ENCODE measurements at regions not wholly inside any gene's neighbourhood (a gene's known extent, or its start where the extent isn't known, plus 50 kb on each side); places are given as distances from the start of the nearest gene placed in this dataset.

DNA sequence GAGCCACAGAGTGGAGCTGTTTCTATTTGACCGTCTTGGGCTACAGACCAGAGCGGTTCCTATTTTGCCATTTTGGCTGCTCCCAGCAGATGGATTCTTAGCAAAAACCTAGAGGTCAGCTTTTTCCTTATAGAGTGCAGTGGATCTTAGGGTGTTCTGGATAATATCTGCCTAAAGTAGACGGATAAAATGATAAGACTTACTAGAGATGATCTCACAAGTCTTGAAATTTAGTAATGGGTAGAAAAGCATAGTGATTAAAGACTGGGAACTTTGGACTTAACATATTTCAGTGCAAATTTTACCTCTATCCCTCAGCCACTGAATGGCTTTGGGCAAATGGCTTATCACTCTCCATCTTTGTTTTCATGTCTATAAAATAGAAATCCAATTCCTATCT lies 439.8 kb downstream of the ADGRL2 start:
- Histone ChIP-seq H3K4me1 (ENCODE audit: low read length) (no peaks in the 10 kb centered on the region), H3K4me2 (ENCODE audit: low read depth, low read length, poor library complexity, severe bottlenecking) (no peak overlapping the region), H2AFZ (ENCODE audit: low read length) (no peak overlapping the region), H3K9me3 (ENCODE audit: low read length) (peaks cover 30% of the 10 kb centered on the region), H3K36me3 (ENCODE audit: insufficient read depth, low read length) (no peaks in the 10 kb centered on the region), H3K27ac (ENCODE audit: low read length) (no peak overlapping the region), H3K4me3 (ENCODE audit: low read length) (no peak overlapping the region), H3K79me2 (ENCODE audit: low read length) (no peaks in the 10 kb centered on the region), H4K20me1 (ENCODE audit: insufficient read depth, low read depth, low read length) (no peaks in the 10 kb centered on the region), H3K27me3 (ENCODE audit: low read length) (no peaks in the 10 kb centered on the region), H3K9me2 (replicated peaks; ENCODE audit: insufficient read depth, low read length) (no peaks in the 10 kb centered on the region), H3K9ac (ENCODE audit: low read length) (no peak overlapping the region)
- DNase-seq: no peak

- no peaks in the 10 kb centered on the region for H4K20me1 ChIP-seq (ENCODE audit: insufficient read depth, low read depth, low read length)
- H3K4me2 ChIP-seq (ENCODE audit: low read depth, low read length, poor library complexity, severe bottlenecking): no peak overlapping the region
- no peaks in the 10 kb centered on the region for H3K36me3 ChIP-seq (ENCODE audit: insufficient read depth, low read length)
- no peaks in the 10 kb centered on the region for H3K27me3 ChIP-seq (ENCODE audit: low read length)
- no peak for DNase-seq
- no peaks in the 10 kb centered on the region for H3K4me1 ChIP-seq (ENCODE audit: low read length)
- no peak overlapping the region for H3K27ac ChIP-seq (ENCODE audit: low read length)
- H3K9ac ChIP-seq (ENCODE audit: low read length): no peak overlapping the region
- no peaks in the 10 kb centered on the region for H3K79me2 ChIP-seq (ENCODE audit: low read length)
- H3K9me3 ChIP-seq (ENCODE audit: low read length): no peaks in the 10 kb centered on the region; the same call in none of the 2 replicates
- H3K9me2 ChIP-seq (replicated peaks; ENCODE audit: insufficient read depth, low read length): no peaks in the 10 kb centered on the region
- no peak overlapping the region for H3K4me3 ChIP-seq (ENCODE audit: low read length)
- no peak overlapping the region for H2AFZ ChIP-seq (ENCODE audit: low read length)
These were observed 429.9 kb downstream of the ADGRL2 start for GRCh38 chr1:82230667-82231066.

DNA sequence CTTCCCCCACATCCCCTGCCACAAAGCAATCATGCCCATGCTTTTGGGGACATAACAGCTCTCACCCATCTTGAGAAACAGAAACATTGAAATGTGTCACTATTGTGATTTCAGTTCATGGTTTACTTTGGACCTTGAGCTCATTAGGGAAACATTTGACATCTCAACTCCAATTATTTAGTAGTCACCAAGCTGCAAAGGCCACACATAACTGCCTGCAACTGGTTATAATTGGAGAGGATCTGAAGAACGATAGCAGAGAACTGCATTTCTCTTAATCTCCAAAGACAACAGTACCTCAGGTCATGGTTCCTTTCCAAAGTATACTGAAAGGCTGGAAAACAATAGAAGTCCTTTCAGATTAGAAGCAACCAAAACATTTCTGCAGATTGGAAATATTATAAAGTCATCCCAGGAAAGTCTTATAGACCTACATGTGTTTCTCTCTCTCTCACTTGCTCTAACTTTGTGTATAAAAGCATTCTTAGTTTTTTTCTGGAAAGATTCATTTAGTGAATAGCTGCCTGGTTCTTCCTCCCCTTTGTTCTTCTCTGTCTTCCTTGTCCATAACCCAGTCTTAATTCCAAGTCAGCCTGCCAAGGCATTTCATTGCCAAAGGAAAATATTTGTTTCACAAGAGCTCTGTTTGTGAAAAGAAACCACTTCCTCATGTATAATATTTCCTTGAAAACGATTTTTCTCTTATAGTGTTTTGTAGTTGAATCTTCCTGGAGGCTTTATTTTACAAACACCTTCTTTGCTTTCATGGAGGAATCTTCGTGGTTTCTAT lies 426.8 kb downstream of the ADGRL2 start:
- Histone ChIP-seq H3K79me2 (ENCODE audit: low read length) (no peaks in the 10 kb centered on the region), H3K4me2 (ENCODE audit: low read depth, low read length, poor library complexity, severe bottlenecking) (no peak overlapping the region), H3K9me3 (ENCODE audit: low read length) (no peaks in the 10 kb centered on the region; the same call in none of the 2 replicates), H3K4me1 (ENCODE audit: low read length) (no peaks in the 10 kb centered on the region), H3K9ac (ENCODE audit: low read length) (no peak overlapping the region), H3K27ac (ENCODE audit: low read length) (no peak overlapping the region), H3K9me2 (replicated peaks; ENCODE audit: insufficient read depth, low read length) (no peaks in the 10 kb centered on the region), H3K36me3 (ENCODE audit: insufficient read depth, low read length) (no peaks in the 10 kb centered on the region), H3K4me3 (ENCODE audit: low read length) (no peak overlapping the region), H2AFZ (ENCODE audit: low read length) (no peak overlapping the region), H4K20me1 (ENCODE audit: insufficient read depth, low read depth, low read length) (no peaks in the 10 kb centered on the region), H3K27me3 (ENCODE audit: low read length) (no peaks in the 10 kb centered on the region)
- DNase-seq: no peak

- Histone ChIP-seq H3K79me2 (ENCODE audit: low read length) (no peaks in the 10 kb centered on the region), H3K9ac (ENCODE audit: low read length) (no peak overlapping the region), H3K9me3 (ENCODE audit: low read length) (no peaks in the 10 kb centered on the region; the same call in none of the 2 replicates), H3K36me3 (ENCODE audit: insufficient read depth, low read length) (no peaks in the 10 kb centered on the region), H3K4me1 (ENCODE audit: low read length) (no peaks in the 10 kb centered on the region), H3K4me3 (ENCODE audit: low read length) (no peak overlapping the region), H3K4me2 (ENCODE audit: low read depth, low read length, poor library complexity, severe bottlenecking) (no peak overlapping the region), H2AFZ (ENCODE audit: low read length) (no peak overlapping the region), H3K27ac (ENCODE audit: low read length) (no peak overlapping the region), H4K20me1 (ENCODE audit: insufficient read depth, low read depth, low read length) (no peaks in the 10 kb centered on the region), H3K27me3 (ENCODE audit: low read length) (no peaks in the 10 kb centered on the region), H3K9me2 (replicated peaks; ENCODE audit: insufficient read depth, low read length) (no peaks in the 10 kb centered on the region)
- no peak for DNase-seq
These were observed 425.4 kb downstream of the ADGRL2 start for GRCh38 chr1:82226186-82226505.

DNA sequence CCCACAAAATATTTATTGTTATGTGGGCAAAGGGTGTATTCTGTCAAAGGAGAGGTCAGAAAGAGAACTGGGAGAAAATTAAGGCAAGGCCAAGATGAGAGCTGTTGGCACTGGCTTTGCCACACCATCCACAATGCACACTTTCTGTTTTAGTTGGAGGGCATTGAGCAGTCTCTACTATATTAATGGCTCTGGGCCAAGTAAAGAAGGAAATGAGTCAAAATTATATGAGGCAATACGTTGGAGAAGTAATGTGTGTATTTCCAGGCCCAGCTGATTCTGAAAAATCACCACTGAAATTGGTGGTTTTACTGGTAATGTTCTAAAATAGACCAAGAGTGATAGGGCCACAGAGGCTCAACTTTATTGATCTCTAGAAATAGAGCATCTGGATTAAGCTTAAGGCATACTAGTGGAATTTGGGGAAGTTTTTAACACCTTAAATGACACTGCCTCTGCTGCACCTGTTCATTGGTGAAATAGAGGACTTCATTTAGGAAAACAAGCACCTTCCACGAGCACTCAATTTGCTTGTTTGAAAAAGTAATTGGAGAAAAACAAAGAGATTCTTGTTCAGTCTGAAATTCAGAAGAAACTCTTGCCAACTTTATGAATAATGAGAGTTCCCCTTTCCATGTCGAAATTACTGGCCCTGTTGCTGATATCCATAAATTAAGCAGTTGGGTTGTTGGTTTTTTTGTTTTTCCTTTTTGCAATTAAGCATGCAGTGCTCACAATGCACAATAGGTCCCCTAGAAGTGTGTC lies 424.9 kb downstream of the ADGRL2 start:
- no peak overlapping the region for H3K9ac ChIP-seq (ENCODE audit: low read length)
- no peak overlapping the region for H3K27ac ChIP-seq (ENCODE audit: low read length)
- no peak overlapping the region for H3K4me2 ChIP-seq (ENCODE audit: low read depth, low read length, poor library complexity, severe bottlenecking)
- no peaks in the 10 kb centered on the region for H3K27me3 ChIP-seq (ENCODE audit: low read length)
- no peak overlapping the region for H2AFZ ChIP-seq (ENCODE audit: low read length)
- no peaks in the 10 kb centered on the region; the same call in none of the 2 replicates for H3K9me3 ChIP-seq (ENCODE audit: low read length)
- H4K20me1 ChIP-seq (ENCODE audit: insufficient read depth, low read depth, low read length): no peaks in the 10 kb centered on the region
- no peaks in the 10 kb centered on the region for H3K79me2 ChIP-seq (ENCODE audit: low read length)
- H3K36me3 ChIP-seq (ENCODE audit: insufficient read depth, low read length): no peaks in the 10 kb centered on the region
- H3K9me2 ChIP-seq (replicated peaks; ENCODE audit: insufficient read depth, low read length): no peaks in the 10 kb centered on the region
- DNase-seq: no peak
- no peak overlapping the region for H3K4me3 ChIP-seq (ENCODE audit: low read length)
- no peaks in the 10 kb centered on the region for H3K4me1 ChIP-seq (ENCODE audit: low read length)

GRCh38 chr1:82223091-82223490 lies 422.4 kb downstream of the ADGRL2 start:
- H3K9me2 ChIP-seq (replicated peaks; ENCODE audit: insufficient read depth, low read length): no peaks in the 10 kb centered on the region
- no peaks in the 10 kb centered on the region for H4K20me1 ChIP-seq (ENCODE audit: insufficient read depth, low read depth, low read length)
- no peak for DNase-seq
- H3K79me2 ChIP-seq (ENCODE audit: low read length): no peaks in the 10 kb centered on the region
- H3K27me3 ChIP-seq (ENCODE audit: low read length): no peaks in the 10 kb centered on the region
- no peaks in the 10 kb centered on the region for H3K36me3 ChIP-seq (ENCODE audit: insufficient read depth, low read length)
- no peak overlapping the region for H2AFZ ChIP-seq (ENCODE audit: low read length)
- no peaks in the 10 kb centered on the region for H3K4me1 ChIP-seq (ENCODE audit: low read length)
- H3K27ac ChIP-seq (ENCODE audit: low read length): no peak overlapping the region
- no peak overlapping the region for H3K4me3 ChIP-seq (ENCODE audit: low read length)
- H3K9ac ChIP-seq (ENCODE audit: low read length): no peak overlapping the region
- H3K9me3 ChIP-seq (ENCODE audit: low read length): peaks cover 6% of the 10 kb centered on the region
- H3K4me2 ChIP-seq (ENCODE audit: low read depth, low read length, poor library complexity, severe bottlenecking): no peak overlapping the region

DNA sequence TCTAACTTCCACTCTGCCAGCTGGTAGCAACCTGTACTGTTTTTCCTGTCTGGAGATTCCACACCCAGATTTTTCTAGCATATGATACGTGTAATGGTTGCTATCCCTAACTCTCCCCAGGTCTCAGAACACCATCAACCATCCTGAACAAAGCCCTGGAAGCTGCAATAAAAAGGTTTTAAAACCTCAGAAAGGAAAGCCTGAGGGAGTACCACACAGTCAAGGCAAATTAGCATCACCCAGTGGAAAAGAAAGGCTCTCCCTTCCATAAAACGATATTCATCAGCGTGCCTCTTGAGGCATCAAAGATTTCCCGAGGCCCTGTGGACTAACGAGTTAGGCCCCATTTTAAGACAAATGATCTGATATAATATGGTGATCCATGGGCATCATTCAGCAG lies 421.0 kb downstream of the ADGRL2 start:
- Histone ChIP-seq H4K20me1 (ENCODE audit: insufficient read depth, low read depth, low read length) (no peaks in the 10 kb centered on the region), H2AFZ (ENCODE audit: low read length) (no peak overlapping the region), H3K4me2 (ENCODE audit: low read depth, low read length, poor library complexity, severe bottlenecking) (no peak overlapping the region), H3K79me2 (ENCODE audit: low read length) (no peaks in the 10 kb centered on the region), H3K27ac (ENCODE audit: low read length) (no peak overlapping the region), H3K9me2 (replicated peaks; ENCODE audit: insufficient read depth, low read length) (no peaks in the 10 kb centered on the region), H3K9ac (ENCODE audit: low read length) (no peak overlapping the region), H3K4me1 (ENCODE audit: low read length) (no peaks in the 10 kb centered on the region), H3K9me3 (ENCODE audit: low read length) (peaks cover 10% of the 10 kb centered on the region), H3K36me3 (ENCODE audit: insufficient read depth, low read length) (no peaks in the 10 kb centered on the region), H3K27me3 (ENCODE audit: low read length) (no peaks in the 10 kb centered on the region), H3K4me3 (ENCODE audit: low read length) (no peak overlapping the region)
- no peak for DNase-seq

GRCh38 chr1:82220754-82221153 lies 420.0 kb downstream of the ADGRL2 start:
- no peaks in the 10 kb centered on the region for H4K20me1 ChIP-seq (ENCODE audit: insufficient read depth, low read depth, low read length)
- no peaks in the 10 kb centered on the region for H3K79me2 ChIP-seq (ENCODE audit: low read length)
- H2AFZ ChIP-seq (ENCODE audit: low read length): no peak overlapping the region
- no peaks in the 10 kb centered on the region for H3K9me2 ChIP-seq (replicated peaks; ENCODE audit: insufficient read depth, low read length)
- no peak overlapping the region for H3K4me2 ChIP-seq (ENCODE audit: low read depth, low read length, poor library complexity, severe bottlenecking)
- no peak for DNase-seq
- no peak overlapping the region for H3K27ac ChIP-seq (ENCODE audit: low read length)
- no peaks in the 10 kb centered on the region for H3K36me3 ChIP-seq (ENCODE audit: insufficient read depth, low read length)
- no peak overlapping the region for H3K4me3 ChIP-seq (ENCODE audit: low read length)
- H3K9me3 ChIP-seq (ENCODE audit: low read length): peaks cover 12% of the 10 kb centered on the region
- H3K9ac ChIP-seq (ENCODE audit: low read length): no peak overlapping the region
- H3K4me1 ChIP-seq (ENCODE audit: low read length): no peaks in the 10 kb centered on the region
- no peaks in the 10 kb centered on the region for H3K27me3 ChIP-seq (ENCODE audit: low read length)
